ENCODE measurements at regions not wholly inside any gene's neighbourhood (a gene's known extent, or its start where the extent isn't known, plus 50 kb on each side); places are given as distances from the start of the nearest gene placed in this dataset.
"Not testable (repeated sequence)": the region's sequence is repeated elsewhere in the genome, so short reads cannot be mapped to it uniquely, and the experiment has no call there.

DNA sequence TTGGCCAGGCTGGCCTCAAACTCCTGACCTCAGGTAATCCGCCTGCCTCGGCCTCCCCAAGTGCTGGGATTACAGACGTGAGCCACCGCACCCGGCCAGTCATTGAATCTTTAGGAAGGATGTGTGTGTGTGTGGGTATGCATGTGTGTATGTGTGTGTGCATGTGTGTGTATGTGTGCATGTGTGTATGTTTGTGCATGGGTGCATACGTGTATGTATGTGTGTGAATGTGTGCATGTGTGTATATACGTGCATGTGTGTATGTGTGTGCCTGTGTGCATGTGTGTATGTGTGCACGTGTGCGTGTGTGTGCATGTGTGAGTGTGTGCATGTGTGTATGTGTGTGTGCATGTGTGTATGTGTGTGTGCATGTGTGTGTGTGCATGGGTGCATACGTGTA lies 120.1 kb upstream of the SHH start:
- intact Hi-C loops (cut with micrococcal nuclease); H3K4me1 ChIP-seq (ENCODE audit: control insufficient read depth, extremely low read depth, insufficient read depth, low read length); H3K4me2 ChIP-seq (ENCODE audit: insufficient read depth, low read length); H3K27ac ChIP-seq (ENCODE audit: insufficient read depth, low read depth, low read length); H2AFZ ChIP-seq (ENCODE audit: low read depth, low read length); H3K9ac ChIP-seq (replicated peaks; ENCODE audit: extremely low read depth, insufficient read depth, low read length); H3K79me2 ChIP-seq (ENCODE audit: control insufficient read depth, insufficient read depth, low read length); H3K9me1 ChIP-seq (replicated peaks; ENCODE audit: control insufficient read depth, extremely low read depth, insufficient read depth, low read length); H4K20me1 ChIP-seq (replicated peaks; ENCODE audit: control insufficient read depth, extremely low read depth, insufficient read depth, low read length); CTCF ChIA-PET; dilution Hi-C loops (cut with MboI; ENCODE audit: extremely low pct_ligation_motif_present, low sequenced_read_pairs); H3K9me3 ChIP-seq (replicated peaks; ENCODE audit: control insufficient read depth, insufficient read depth, low read length); H3K27me3 ChIP-seq (ENCODE audit: control insufficient read depth in 2 of 2, insufficient read depth in 2 of 2, low read length in 2 of 2); FAIRE-seq; POLR2A ChIA-PET; H3K36me3 ChIP-seq (ENCODE audit: control insufficient read depth in 2 of 2, extremely low read depth in 1 of 2, insufficient read depth in 2 of 2, low read length in 2 of 2); DNase-seq (ENCODE audit: low read depth, low spot score); H3K4me3 ChIP-seq (replicated peaks in 1 of 3; ENCODE audit: insufficient read depth in 1 of 3, low read depth in 1 of 3, low read length in 3 of 3); BruUV-seq (replicated peaks): not testable (repeated sequence)

DNA sequence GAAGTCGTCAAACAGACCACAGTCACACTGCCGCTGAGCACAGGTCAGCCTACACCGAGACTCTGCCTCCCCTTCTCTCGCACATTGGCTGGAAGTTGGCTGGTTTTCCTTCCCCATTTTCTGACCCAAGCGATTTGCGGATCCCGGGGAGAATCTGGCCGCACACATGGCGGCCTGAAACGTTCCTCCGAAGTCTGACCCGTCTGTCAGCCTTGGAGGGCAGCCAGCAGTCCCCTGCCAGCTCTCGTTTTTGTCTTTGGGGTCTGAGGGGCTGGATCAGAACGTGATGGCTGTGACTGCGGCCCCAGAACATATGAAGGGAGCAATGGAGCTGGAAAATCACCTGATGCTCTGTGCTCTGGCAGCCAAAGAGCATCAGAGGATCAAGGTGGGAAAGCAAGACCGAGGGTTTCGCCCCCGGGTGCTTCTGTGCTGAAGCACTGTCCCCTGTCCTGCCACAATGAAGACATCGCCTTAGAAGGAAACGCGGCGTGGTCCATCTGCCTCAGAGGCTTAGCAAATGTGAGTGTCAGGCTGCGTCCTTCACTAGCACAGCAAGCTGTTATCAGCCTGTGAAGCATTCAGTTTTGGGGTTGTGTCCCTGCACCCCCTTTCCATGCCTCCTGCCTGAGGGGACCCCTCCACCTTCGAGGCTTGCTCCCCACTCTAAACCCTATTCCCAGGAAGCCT lies 119.3 kb upstream of the SHH start:
- Histone ChIP-seq H3K9ac (replicated peaks; ENCODE audit: extremely low read depth, insufficient read depth, low read length) (no peak overlapping the region), H4K20me1 (replicated peaks; ENCODE audit: control insufficient read depth, extremely low read depth, insufficient read depth, low read length) (no peaks in the 10 kb centered on the region), H3K9me3 (replicated peaks; ENCODE audit: control insufficient read depth, insufficient read depth, low read length) (no peaks in the 10 kb centered on the region), H3K4me3 (replicated peaks in 1 of 3; ENCODE audit: insufficient read depth in 1 of 3, low read depth in 1 of 3, low read length in 3 of 3) (no peak overlapping the region), H3K4me1 (ENCODE audit: control insufficient read depth, extremely low read depth, insufficient read depth, low read length) (no peaks in the 10 kb centered on the region), H2AFZ (ENCODE audit: low read depth, low read length) (no peak overlapping the region), H3K79me2 (ENCODE audit: control insufficient read depth, insufficient read depth, low read length) (no peaks in the 10 kb centered on the region), H3K9me1 (replicated peaks; ENCODE audit: control insufficient read depth, extremely low read depth, insufficient read depth, low read length) (no peaks in the 10 kb centered on the region), H3K27me3 (ENCODE audit: control insufficient read depth in 2 of 2, insufficient read depth in 2 of 2, low read length in 2 of 2) (no peaks in the 10 kb centered on the region), H3K36me3 (ENCODE audit: control insufficient read depth in 2 of 2, extremely low read depth in 1 of 2, insufficient read depth in 2 of 2, low read length in 2 of 2) (no peaks in the 10 kb centered on the region), H3K27ac (ENCODE audit: insufficient read depth, low read depth, low read length) (no peak overlapping the region), H3K4me2 (ENCODE audit: insufficient read depth, low read length) (no peak overlapping the region)
- CTCF ChIA-PET, result no interaction called here
- TF ChIP-seq, protein P1, sequence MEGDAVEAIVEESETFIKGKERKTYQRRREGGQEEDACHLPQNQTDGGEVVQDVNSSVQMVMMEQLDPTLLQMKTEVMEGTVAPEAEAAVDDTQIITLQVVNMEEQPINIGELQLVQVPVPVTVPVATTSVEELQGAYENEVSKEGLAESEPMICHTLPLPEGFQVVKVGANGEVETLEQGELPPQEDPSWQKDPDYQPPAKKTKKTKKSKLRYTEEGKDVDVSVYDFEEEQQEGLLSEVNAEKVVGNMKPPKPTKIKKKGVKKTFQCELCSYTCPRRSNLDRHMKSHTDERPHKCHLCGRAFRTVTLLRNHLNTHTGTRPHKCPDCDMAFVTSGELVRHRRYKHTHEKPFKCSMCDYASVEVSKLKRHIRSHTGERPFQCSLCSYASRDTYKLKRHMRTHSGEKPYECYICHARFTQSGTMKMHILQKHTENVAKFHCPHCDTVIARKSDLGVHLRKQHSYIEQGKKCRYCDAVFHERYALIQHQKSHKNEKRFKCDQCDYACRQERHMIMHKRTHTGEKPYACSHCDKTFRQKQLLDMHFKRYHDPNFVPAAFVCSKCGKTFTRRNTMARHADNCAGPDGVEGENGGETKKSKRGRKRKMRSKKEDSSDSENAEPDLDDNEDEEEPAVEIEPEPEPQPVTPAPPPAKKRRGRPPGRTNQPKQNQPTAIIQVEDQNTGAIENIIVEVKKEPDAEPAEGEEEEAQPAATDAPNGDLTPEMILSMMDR (IDR thresholded peaks at IDR 0.05; ENCODE audit: extremely low read depth in 1 of 2, insufficient read depth in 1 of 2, low read depth in 1 of 2, low read length in 2 of 2), result no peak
- TF ChIP-seq EZH2 (IDR thresholded peaks at IDR 0.05; ENCODE audit: borderline replicate concordance, low read depth, low read length, severe bottlenecking), result no peak
- no peak for TF ChIP-seq MYC (IDR thresholded peaks at IDR 0.05; ENCODE audit: low read depth, low read length)
- no peak for TF ChIP-seq POLR2AphosphoS5 (IDR thresholded peaks at IDR 0.05; ENCODE audit: insufficient read depth, low read depth, low read length)
- TF ChIP-seq POLR2A (IDR thresholded peaks at IDR 0.05; ENCODE audit: low read depth, low read length), result no peak
- TF ChIP-seq, protein P2, sequence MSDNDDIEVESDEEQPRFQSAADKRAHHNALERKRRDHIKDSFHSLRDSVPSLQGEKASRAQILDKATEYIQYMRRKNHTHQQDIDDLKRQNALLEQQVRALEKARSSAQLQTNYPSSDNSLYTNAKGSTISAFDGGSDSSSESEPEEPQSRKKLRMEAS (IDR thresholded peaks at IDR 0.05; ENCODE audit: insufficient read depth, insufficient read length), result no peak
- TF ChIP-seq JUN (IDR thresholded peaks at IDR 0.05; ENCODE audit: borderline replicate concordance, insufficient read depth, insufficient read length, low read depth), result no peak
- TF ChIP-seq GATA2 (IDR thresholded peaks at IDR 0.05; ENCODE audit: insufficient read depth, insufficient read length, low read depth, low read length), result no peak
- TF ChIP-seq FOS (IDR thresholded peaks at IDR 0.05; ENCODE audit: borderline replicate concordance, insufficient read depth, low read length), result no peak
- FAIRE-seq (no peak), DNase-seq (ENCODE audit: low read depth, low spot score) (no peak)
- POLR2A ChIA-PET, result no interaction called here
- dilution Hi-C loops (cut with MboI; ENCODE audit: extremely low pct_ligation_motif_present, low sequenced_read_pairs), result no loop called here
- intact Hi-C loops (cut with micrococcal nuclease), result no loop called here
- no TSS peak for BruUV-seq (replicated peaks)
